ENCODE measurements at regions not wholly inside any gene's neighbourhood (a gene's known extent, or its start where the extent isn't known, plus 50 kb on each side); places are given as distances from the start of the nearest gene placed in this dataset.

- no peak for DNase-seq (ENCODE audit: extremely low spot score)
- ChIA-PET CTCF (no interaction called here), POLR2A (no interaction called here)
- TF ChIP-seq BHLHE40 (IDR thresholded peaks at IDR 0.05; ENCODE audit: borderline replicate concordance) (no peak), ZNF384 (IDR thresholded peaks at IDR 0.05) (no peak), SP1 (IDR thresholded peaks at IDR 0.05) (no peak), FOXK2 (IDR thresholded peaks at IDR 0.05) (no peak), ARNT (IDR thresholded peaks at IDR 0.05) (no peak), PKNOX1 (IDR thresholded peaks at IDR 0.05) (no peak), LEF1 (IDR thresholded peaks at IDR 0.05; ENCODE audit: borderline replicate concordance) (no peak), NFRKB (IDR thresholded peaks at IDR 0.05) (no peak), SUZ12 (IDR thresholded peaks at IDR 0.05) (no peak), TARDBP (IDR thresholded peaks at IDR 0.05) (no peak), L3MBTL2 (conservative IDR thresholded peaks at IDR 0.05) (no peak)
Observed at GRCh38 chr14:38385836-38386235, 129.9 kb upstream of the CLEC14A start.

GRCh38 chr14:38385343-38385742, 129.4 kb upstream of the CLEC14A start:
- ChIA-PET POLR2A (no interaction called here), CTCF (no interaction called here)
- DNase-seq (ENCODE audit: extremely low spot score), result no peak
- TF ChIP-seq ZNF384 (IDR thresholded peaks at IDR 0.05) (no peak), TARDBP (IDR thresholded peaks at IDR 0.05) (no peak), HDGF (IDR thresholded peaks at IDR 0.05; ENCODE audit: borderline replicate concordance) (no peak), FOXK2 (IDR thresholded peaks at IDR 0.05) (no peak), NFRKB (IDR thresholded peaks at IDR 0.05) (no peak), LEF1 (IDR thresholded peaks at IDR 0.05; ENCODE audit: borderline replicate concordance) (no peak)

GRCh38 chr14:38384741-38385140, 128.8 kb upstream of the CLEC14A start:
- DNase-seq (ENCODE audit: extremely low spot score), result no peak
- CTCF ChIA-PET, result no interaction called here
- POLR2A ChIA-PET, result no interaction called here
- no peak for TF ChIP-seq ZNF384 (IDR thresholded peaks at IDR 0.05)
- TF ChIP-seq PKNOX1 (IDR thresholded peaks at IDR 0.05), result no peak
- TF ChIP-seq FOXM1 (IDR thresholded peaks at IDR 0.05; ENCODE audit: borderline replicate concordance), result no peak
- TF ChIP-seq ELF4 (IDR thresholded peaks at IDR 0.05), result no peak
- TF ChIP-seq ARNT (IDR thresholded peaks at IDR 0.05), result no peak
- no peak for TF ChIP-seq HDGF (IDR thresholded peaks at IDR 0.05; ENCODE audit: borderline replicate concordance)
- TF ChIP-seq FOXA1 (IDR thresholded peaks at IDR 0.05), result no peak
- TF ChIP-seq TARDBP (IDR thresholded peaks at IDR 0.05), result no peak
- no peak for TF ChIP-seq BHLHE40 (IDR thresholded peaks at IDR 0.05; ENCODE audit: borderline replicate concordance)
- TF ChIP-seq LEF1 (IDR thresholded peaks at IDR 0.05; ENCODE audit: borderline replicate concordance), result no peak
- TF ChIP-seq SP1 (IDR thresholded peaks at IDR 0.05), result no peak
- no peak for TF ChIP-seq CTBP1 (IDR thresholded peaks at IDR 0.05; ENCODE audit: borderline replicate concordance)
- TF ChIP-seq NFRKB (IDR thresholded peaks at IDR 0.05), result no peak
- no peak for TF ChIP-seq FOXK2 (IDR thresholded peaks at IDR 0.05)
- no peak for TF ChIP-seq L3MBTL2 (conservative IDR thresholded peaks at IDR 0.05)

- TF ChIP-seq FOXA1 (IDR thresholded peaks at IDR 0.05), result no peak
- peak; percentile 28; the same call in 1 of the 2 replicates for TF ChIP-seq PKNOX1 (IDR thresholded peaks at IDR 0.05)
- TF ChIP-seq TARDBP (IDR thresholded peaks at IDR 0.05), result no peak
- ChIA-PET CTCF (no interaction called here), POLR2A (no interaction called here)
- DNase-seq (ENCODE audit: extremely low spot score), result no peak
Observed at GRCh38 chr14:38367922-38368321, 112.0 kb upstream of the CLEC14A start.

GRCh38 chr14:38366374-38366773, 110.5 kb upstream of the CLEC14A start:
- no peak for DNase-seq (ENCODE audit: extremely low spot score)
- no peak for TF ChIP-seq HDGF (IDR thresholded peaks at IDR 0.05; ENCODE audit: borderline replicate concordance)
- TF ChIP-seq ELF4 (IDR thresholded peaks at IDR 0.05), result no peak
- TF ChIP-seq CTBP1 (IDR thresholded peaks at IDR 0.05; ENCODE audit: borderline replicate concordance), result no peak
- no peak for TF ChIP-seq ARNT (IDR thresholded peaks at IDR 0.05)
- no peak for TF ChIP-seq FOXK2 (IDR thresholded peaks at IDR 0.05)
- TF ChIP-seq SUZ12 (IDR thresholded peaks at IDR 0.05), result no peak
- TF ChIP-seq ZNF384 (IDR thresholded peaks at IDR 0.05), result no peak
- TF ChIP-seq BHLHE40 (IDR thresholded peaks at IDR 0.05; ENCODE audit: borderline replicate concordance), result no peak
- TF ChIP-seq LEF1 (IDR thresholded peaks at IDR 0.05; ENCODE audit: borderline replicate concordance), result no peak
- TF ChIP-seq PKNOX1 (IDR thresholded peaks at IDR 0.05), result no peak
- no peak for TF ChIP-seq SP1 (IDR thresholded peaks at IDR 0.05)
- TF ChIP-seq NFRKB (IDR thresholded peaks at IDR 0.05), result no peak
- no peak for TF ChIP-seq FOXA1 (IDR thresholded peaks at IDR 0.05)
- no peak for TF ChIP-seq TARDBP (IDR thresholded peaks at IDR 0.05)
- TF ChIP-seq FOXM1 (IDR thresholded peaks at IDR 0.05; ENCODE audit: borderline replicate concordance), result no peak
- TF ChIP-seq L3MBTL2 (conservative IDR thresholded peaks at IDR 0.05), result no peak
- ChIA-PET POLR2A (no interaction called here), CTCF (no interaction called here)

- CTCF ChIA-PET, result no interaction called here
Observed at GRCh38 chr14:38363217-38363616, 107.3 kb upstream of the CLEC14A start.

More at GRCh38 chr14:38363217-38363616, 107.3 kb upstream of the CLEC14A start:
- POLR2A ChIA-PET, result no interaction called here
- DNase-seq (ENCODE audit: extremely low spot score), result no peak
- TF ChIP-seq ZNF384 (IDR thresholded peaks at IDR 0.05) (no peak), FOXK2 (IDR thresholded peaks at IDR 0.05) (no peak), PKNOX1 (IDR thresholded peaks at IDR 0.05) (no peak), SP1 (IDR thresholded peaks at IDR 0.05) (no peak), NFRKB (IDR thresholded peaks at IDR 0.05) (no peak), FOXA1 (IDR thresholded peaks at IDR 0.05) (no peak)
